ENCODE measurements at regions not wholly inside any gene's neighbourhood (a gene's known extent, or its start where the extent isn't known, plus 50 kb on each side); places are given as distances from the start of the nearest gene placed in this dataset.

DNA sequence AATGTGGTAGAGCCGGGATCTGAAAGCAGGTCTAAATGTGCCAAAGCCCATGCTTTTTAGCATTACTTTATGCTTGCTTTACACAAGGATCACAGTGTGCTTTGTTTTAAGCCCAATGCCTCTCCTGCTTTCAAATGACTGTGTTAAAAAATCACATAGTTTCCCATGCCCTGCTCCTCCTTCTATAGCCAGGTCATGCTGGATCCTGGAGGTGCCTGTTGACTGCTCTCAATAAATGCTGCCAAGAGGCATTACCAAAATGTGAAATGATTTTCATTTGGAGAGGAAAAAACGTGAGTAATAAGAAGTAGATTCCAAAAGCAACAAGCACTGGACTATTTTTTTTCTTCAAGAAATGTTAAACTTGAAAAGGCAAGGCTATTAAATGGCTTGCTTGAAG, 420.7 kb upstream of the USP24 start:
- Histone ChIP-seq H3K23me2 (ENCODE audit: insufficient read length, low read depth, low read length, poor library complexity, severe bottlenecking) (no peaks in the 10 kb centered on the region), H3K9me3 (ENCODE audit: control insufficient read depth, low read depth, low read length) (no peaks in the 10 kb centered on the region), H3K27ac (ENCODE audit: insufficient read length, low read depth, low read length) (no peak overlapping the region), H2BK5ac (ENCODE audit: insufficient read length, low read length) (no peak overlapping the region), H3K79me1 (ENCODE audit: insufficient read depth, low read depth, low read length, poor library complexity, severe bottlenecking) (no peaks in the 10 kb centered on the region), H3K79me2 (ENCODE audit: insufficient read depth, low read length) (no peaks in the 10 kb centered on the region), H4K20me1 (ENCODE audit: control insufficient read depth, insufficient read depth, insufficient read length) (no peaks in the 10 kb centered on the region), H2BK12ac (ENCODE audit: insufficient read length, low read depth, low read length) (no peak overlapping the region), H3K14ac (ENCODE audit: insufficient read depth, low read length) (no peak overlapping the region), H4K5ac (ENCODE audit: insufficient read length, low read depth, low read length) (no peak overlapping the region), H3K27me3 (ENCODE audit: insufficient read depth, low read length) (no peaks in the 10 kb centered on the region), H4K91ac (ENCODE audit: insufficient read length, low read depth, low read length) (no peak overlapping the region), H2BK20ac (ENCODE audit: low read depth, low read length, poor library complexity, severe bottlenecking) (no peak overlapping the region), H3K4ac (ENCODE audit: low read depth, low read length) (no peak overlapping the region), H3K56ac (ENCODE audit: insufficient read length, low read depth, low read length) (no peak overlapping the region), H3K4me1 (ENCODE audit: insufficient read depth, low read length) (0 out of 2 replicates have a peak, but pooled peaks cover 5% of the 10 kb centered on the region), H3T11ph (ENCODE audit: low read length) (no peak overlapping the region), H3K23ac (ENCODE audit: insufficient read length, low read depth, low read length) (no peak overlapping the region), H3K4me2 (ENCODE audit: insufficient read depth, insufficient read length, low read length) (no peak overlapping the region), H2BK15ac (ENCODE audit: low read depth, low read length) (no peak overlapping the region), H2AK5ac (ENCODE audit: insufficient read length, low read length) (no peak overlapping the region), H2BK120ac (ENCODE audit: low read depth, low read length, poor library complexity, severe bottlenecking) (no peak overlapping the region), H3K18ac (ENCODE audit: insufficient read length, low read depth, low read length) (no peak overlapping the region), H2AFZ (ENCODE audit: low read length) (no peak overlapping the region), H3K9ac (ENCODE audit: extremely low read depth, insufficient read length, low read length) (no peak overlapping the region), H4K8ac (replicated peaks; ENCODE audit: insufficient read length, low read depth, low read length) (no peak overlapping the region)
- DNase-seq = no peak
- Mint-ChIP-seq H3K27me3 (ENCODE audit: low read depth) (no peaks in the 10 kb centered on the region), H3K4me3 (no peak overlapping the region), H3K4me1 (peaks cover 0 to 14% of the 10 kb centered on the region in 2 experiments; a peak in 2 of 4 replicates), H3K9me3 (no peaks in the 10 kb centered on the region), H3K36me3 (ENCODE audit: insufficient read depth in 1 of 3, low read depth in 3 of 3) (no peaks in the 10 kb centered on the region), H3K27ac (no peak overlapping the region)
- TF ChIP-seq, protein P1, sequence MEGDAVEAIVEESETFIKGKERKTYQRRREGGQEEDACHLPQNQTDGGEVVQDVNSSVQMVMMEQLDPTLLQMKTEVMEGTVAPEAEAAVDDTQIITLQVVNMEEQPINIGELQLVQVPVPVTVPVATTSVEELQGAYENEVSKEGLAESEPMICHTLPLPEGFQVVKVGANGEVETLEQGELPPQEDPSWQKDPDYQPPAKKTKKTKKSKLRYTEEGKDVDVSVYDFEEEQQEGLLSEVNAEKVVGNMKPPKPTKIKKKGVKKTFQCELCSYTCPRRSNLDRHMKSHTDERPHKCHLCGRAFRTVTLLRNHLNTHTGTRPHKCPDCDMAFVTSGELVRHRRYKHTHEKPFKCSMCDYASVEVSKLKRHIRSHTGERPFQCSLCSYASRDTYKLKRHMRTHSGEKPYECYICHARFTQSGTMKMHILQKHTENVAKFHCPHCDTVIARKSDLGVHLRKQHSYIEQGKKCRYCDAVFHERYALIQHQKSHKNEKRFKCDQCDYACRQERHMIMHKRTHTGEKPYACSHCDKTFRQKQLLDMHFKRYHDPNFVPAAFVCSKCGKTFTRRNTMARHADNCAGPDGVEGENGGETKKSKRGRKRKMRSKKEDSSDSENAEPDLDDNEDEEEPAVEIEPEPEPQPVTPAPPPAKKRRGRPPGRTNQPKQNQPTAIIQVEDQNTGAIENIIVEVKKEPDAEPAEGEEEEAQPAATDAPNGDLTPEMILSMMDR (conservative IDR thresholded peaks at IDR 0.05) = no peak
- no CpG with 5 or more reads among the region's 2 CpGs for WGBS (ENCODE audit: extremely low coverage, insufficient read length, low lambda C conversion rate)

Data from H9 (cell line).